ENCODE measurements at regions not wholly inside any gene's neighbourhood (a gene's known extent, or its start where the extent isn't known, plus 50 kb on each side); places are given as distances from the start of the nearest gene placed in this dataset.

GRCh38 chr14:63800651-63801375 lies 52.0 kb upstream of the SYNE2 start:
- ChIA-PET POLR2A (no interaction called here), CTCF (interaction anchor here (0.6 to 8.0 kb wide), 18 partner anchors 8 to 678 kb away, joined by 3 to 68 read pairs (median 4); partner anchors contain the start of gene ESR2)
- H3K4me3 ChIP-seq (ENCODE audit: low read depth, low read length): no peak overlapping the region
- TF ChIP-seq CTCF (IDR thresholded peaks at IDR 0.05; ENCODE audit: insufficient read depth, low read length, missing control alignments): no peak
- no peak for DNase-seq (ENCODE audit: low read depth, low spot score)
